ENCODE measurements at regions not wholly inside any gene's neighbourhood (a gene's known extent, or its start where the extent isn't known, plus 50 kb on each side); places are given as distances from the start of the nearest gene placed in this dataset.

- no peak for TF ChIP-seq CTCF (IDR thresholded peaks at IDR 0.05; ENCODE audit: unreplicated experiment)
- H3K27ac Mint-ChIP-seq (ENCODE audit: low read depth, unreplicated experiment): no peak overlapping the region
- ChIA-PET POLR2A (no interaction called here), CTCF (interaction anchor here (1.2 kb wide), 1 partner anchor 11 kb away, joined by 3 read pairs; no protein-coding TSS in a partner anchor)
- intact Hi-C loops (cut with micrococcal nuclease): loop anchor here (10.0 kb wide), 1 partner anchor 265 kb away; no protein-coding TSS in a partner anchor
- no peak for DNase-seq (ENCODE audit: unreplicated experiment)
- peaks cover 90% of the 10 kb centered on the region for H3K27me3 Mint-ChIP-seq (ENCODE audit: insufficient read depth, unreplicated experiment)
- H3K9me3 Mint-ChIP-seq (ENCODE audit: unreplicated experiment): no peaks in the 10 kb centered on the region
- H3K36me3 Mint-ChIP-seq (ENCODE audit: insufficient read depth, unreplicated experiment): no peaks in the 10 kb centered on the region
- no TSS peak for BruUV-seq (replicated peaks)
- no peak overlapping the region for H3K4me3 Mint-ChIP-seq (ENCODE audit: unreplicated experiment)
- no peaks in the 10 kb centered on the region for H3K4me1 Mint-ChIP-seq (ENCODE audit: insufficient read depth, unreplicated experiment)
These were observed 803.9 kb upstream of the POU3F3 start for GRCh38 chr2:104049981-104050380.

- BruUV-seq (replicated peaks): no TSS peak
- DNase-seq (ENCODE audit: unreplicated experiment): no peak
- ChIA-PET CTCF (interaction anchor here (1.2 kb wide), 1 partner anchor 10 kb away, joined by 3 read pairs; no protein-coding TSS in a partner anchor), POLR2A (no interaction called here)
- H3K27ac Mint-ChIP-seq (ENCODE audit: low read depth, unreplicated experiment): no peak overlapping the region
- H3K4me1 Mint-ChIP-seq (ENCODE audit: insufficient read depth, unreplicated experiment): no peaks in the 10 kb centered on the region
- no peak overlapping the region for H3K4me3 Mint-ChIP-seq (ENCODE audit: unreplicated experiment)
- intact Hi-C loops (cut with micrococcal nuclease): loop anchor here (10.0 kb wide), 1 partner anchor 264 kb away; no protein-coding TSS in a partner anchor
- no peak for TF ChIP-seq CTCF (IDR thresholded peaks at IDR 0.05; ENCODE audit: unreplicated experiment)
- H3K27me3 Mint-ChIP-seq (ENCODE audit: insufficient read depth, unreplicated experiment): peaks cover 91% of the 10 kb centered on the region
- H3K9me3 Mint-ChIP-seq (ENCODE audit: unreplicated experiment): no peaks in the 10 kb centered on the region
- H3K36me3 Mint-ChIP-seq (ENCODE audit: insufficient read depth, unreplicated experiment): no peaks in the 10 kb centered on the region
These were observed 803.2 kb upstream of the POU3F3 start for GRCh38 chr2:104050656-104051242.

DNA sequence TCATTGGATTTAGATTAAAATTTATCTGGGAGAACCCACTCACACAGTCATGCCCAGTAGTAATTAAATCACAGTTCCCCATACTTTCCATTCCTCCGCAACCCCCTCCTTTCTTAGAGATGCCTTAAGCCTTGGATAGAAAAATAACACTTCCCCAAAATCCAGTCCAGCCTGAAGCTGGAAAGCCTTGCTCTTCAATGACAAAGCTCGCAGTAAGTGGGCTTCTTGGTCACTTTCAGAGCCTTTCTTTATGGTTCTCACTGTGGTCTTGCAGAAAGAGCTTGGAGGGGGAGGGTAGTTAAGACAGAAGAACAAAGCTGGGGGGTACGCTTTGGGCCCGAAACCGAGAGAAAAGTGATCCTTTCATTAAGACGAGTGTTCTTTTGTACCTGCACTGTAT lies 802.1 kb upstream of the POU3F3 start:
- Mint-ChIP-seq H3K9me3 (ENCODE audit: unreplicated experiment) (no peaks in the 10 kb centered on the region), H3K36me3 (ENCODE audit: insufficient read depth, unreplicated experiment) (no peaks in the 10 kb centered on the region), H3K4me1 (ENCODE audit: insufficient read depth, unreplicated experiment) (no peaks in the 10 kb centered on the region), H3K27me3 (ENCODE audit: insufficient read depth, unreplicated experiment) (peaks cover 89% of the 10 kb centered on the region), H3K27ac (ENCODE audit: low read depth, unreplicated experiment) (no peak overlapping the region), H3K4me3 (ENCODE audit: unreplicated experiment) (no peak overlapping the region)
- DNase-seq (ENCODE audit: unreplicated experiment): no peak
- CTCF ChIA-PET: interaction anchor here (0.6 to 1.6 kb wide), 4 partner anchors 10 to 798 kb away, joined by 3 to 7 read pairs (median 4); no protein-coding TSS in a partner anchor
- POLR2A ChIA-PET: interaction anchor here (0.5 kb wide), 1 partner anchor 92 kb away, joined by 3 read pairs; no protein-coding TSS in a partner anchor
- no TSS peak for BruUV-seq (replicated peaks)
- TF ChIP-seq CTCF (IDR thresholded peaks at IDR 0.05; ENCODE audit: unreplicated experiment): no peak
- intact Hi-C loops (cut with micrococcal nuclease): loop anchor here (10.0 kb wide), 1 partner anchor 263 kb away; no protein-coding TSS in a partner anchor

GRCh38 chr2:104052356-104052755 lies 801.6 kb upstream of the POU3F3 start:
- no peak overlapping the region for H3K27ac Mint-ChIP-seq (ENCODE audit: low read depth, unreplicated experiment)
- H3K4me3 Mint-ChIP-seq (ENCODE audit: unreplicated experiment): no peak overlapping the region
- BruUV-seq (replicated peaks): no TSS peak
- no peaks in the 10 kb centered on the region for H3K36me3 Mint-ChIP-seq (ENCODE audit: insufficient read depth, unreplicated experiment)
- DNase-seq (ENCODE audit: unreplicated experiment): no peak
- CTCF ChIA-PET: interaction anchor here (0.6 to 1.6 kb wide), 4 partner anchors 11 to 797 kb away, joined by 3 to 7 read pairs (median 4); no protein-coding TSS in a partner anchor
- no peaks in the 10 kb centered on the region for H3K9me3 Mint-ChIP-seq (ENCODE audit: unreplicated experiment)
- intact Hi-C loops (cut with micrococcal nuclease): loop anchor here (10.0 kb wide), 1 partner anchor 262 kb away; no protein-coding TSS in a partner anchor
- no peak for TF ChIP-seq CTCF (IDR thresholded peaks at IDR 0.05; ENCODE audit: unreplicated experiment)
- POLR2A ChIA-PET: interaction anchor here (0.5 kb wide), 1 partner anchor 92 kb away, joined by 3 read pairs; no protein-coding TSS in a partner anchor
- no peaks in the 10 kb centered on the region for H3K4me1 Mint-ChIP-seq (ENCODE audit: insufficient read depth, unreplicated experiment)
- peaks cover 89% of the 10 kb centered on the region for H3K27me3 Mint-ChIP-seq (ENCODE audit: insufficient read depth, unreplicated experiment)
